ENCODE measurements at regions not wholly inside any gene's neighbourhood (a gene's known extent, or its start where the extent isn't known, plus 50 kb on each side); places are given as distances from the start of the nearest gene placed in this dataset.
"Not testable (repeated sequence)": the region's sequence is repeated elsewhere in the genome, so short reads cannot be mapped to it uniquely, and the experiment has no call there.

DNA sequence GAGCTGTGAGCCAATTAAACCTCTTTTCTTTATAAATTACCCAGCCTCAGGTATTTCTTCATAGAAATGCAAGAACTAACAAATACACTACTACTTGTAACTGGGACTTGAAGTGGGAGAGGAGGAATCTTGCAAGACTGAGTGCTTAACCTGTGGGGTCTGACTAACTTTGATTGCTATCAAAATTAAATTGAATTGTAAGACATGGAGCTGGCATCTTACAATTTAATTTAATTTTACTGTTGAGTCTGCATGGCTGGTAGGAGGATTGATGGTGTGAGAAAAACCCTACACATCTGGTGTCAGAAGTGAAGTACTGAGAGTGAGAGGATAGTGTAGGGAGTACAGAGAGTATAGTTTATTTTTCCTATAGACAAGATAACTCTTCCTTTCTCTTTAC, 1259.9 kb downstream of the CDH12 start:
- TF ChIP-seq, protein P1, sequence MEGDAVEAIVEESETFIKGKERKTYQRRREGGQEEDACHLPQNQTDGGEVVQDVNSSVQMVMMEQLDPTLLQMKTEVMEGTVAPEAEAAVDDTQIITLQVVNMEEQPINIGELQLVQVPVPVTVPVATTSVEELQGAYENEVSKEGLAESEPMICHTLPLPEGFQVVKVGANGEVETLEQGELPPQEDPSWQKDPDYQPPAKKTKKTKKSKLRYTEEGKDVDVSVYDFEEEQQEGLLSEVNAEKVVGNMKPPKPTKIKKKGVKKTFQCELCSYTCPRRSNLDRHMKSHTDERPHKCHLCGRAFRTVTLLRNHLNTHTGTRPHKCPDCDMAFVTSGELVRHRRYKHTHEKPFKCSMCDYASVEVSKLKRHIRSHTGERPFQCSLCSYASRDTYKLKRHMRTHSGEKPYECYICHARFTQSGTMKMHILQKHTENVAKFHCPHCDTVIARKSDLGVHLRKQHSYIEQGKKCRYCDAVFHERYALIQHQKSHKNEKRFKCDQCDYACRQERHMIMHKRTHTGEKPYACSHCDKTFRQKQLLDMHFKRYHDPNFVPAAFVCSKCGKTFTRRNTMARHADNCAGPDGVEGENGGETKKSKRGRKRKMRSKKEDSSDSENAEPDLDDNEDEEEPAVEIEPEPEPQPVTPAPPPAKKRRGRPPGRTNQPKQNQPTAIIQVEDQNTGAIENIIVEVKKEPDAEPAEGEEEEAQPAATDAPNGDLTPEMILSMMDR (conservative IDR thresholded peaks at IDR 0.05; ENCODE audit: control insufficient read depth, insufficient read depth, low read depth, low read length): no peak
- no peak overlapping the region for H3K4me3 ChIP-seq (ENCODE audit: control insufficient read depth, low read depth, low read length)
- no peak for DNase-seq (ENCODE audit: low read depth)

DNA sequence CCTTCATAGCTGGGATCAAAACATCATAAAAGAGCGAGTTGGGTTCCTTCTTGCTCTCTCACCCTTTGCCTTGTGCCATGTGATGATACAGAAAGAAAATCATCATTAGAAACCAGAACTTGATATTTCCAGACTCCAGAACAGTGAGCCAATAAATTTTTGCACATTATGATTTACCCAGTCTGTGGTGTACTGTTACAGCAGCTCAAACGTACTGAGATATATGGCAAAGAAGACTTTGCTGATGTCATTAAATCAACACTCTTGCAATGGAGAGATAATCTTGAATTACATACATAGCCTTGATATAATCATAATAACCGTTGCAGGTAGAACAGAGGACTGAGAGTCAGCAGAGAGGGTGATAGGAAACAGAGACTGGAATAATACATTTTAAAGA, 1271.6 kb downstream of the CDH12 start:
- H3K4me3 ChIP-seq (ENCODE audit: control insufficient read depth, low read depth, low read length): no peak overlapping the region
- TF ChIP-seq, protein P1 (conservative IDR thresholded peaks at IDR 0.05; ENCODE audit: control insufficient read depth, insufficient read depth, low read depth, low read length): no peak
- DNase-seq (ENCODE audit: low read depth): no peak

DNA sequence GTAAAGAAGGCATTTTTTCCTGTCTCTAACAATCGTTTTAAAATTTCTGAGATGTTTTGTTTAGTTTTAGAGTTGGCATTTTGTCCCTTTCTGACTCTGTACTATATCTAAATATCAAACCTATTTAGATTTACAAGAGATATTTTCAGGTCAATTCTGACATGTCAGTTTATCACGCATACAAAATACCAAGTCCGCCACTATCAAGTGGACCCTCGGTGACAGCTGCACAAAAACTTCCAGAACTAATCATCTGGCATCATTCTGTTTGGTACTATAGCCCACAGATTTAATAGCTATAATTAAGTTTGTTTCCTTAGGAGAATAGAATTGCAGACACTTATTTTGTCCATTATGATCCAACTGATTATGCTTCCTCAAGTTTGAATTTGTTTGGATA, 1278.2 kb downstream of the CDH12 start:
- DNase-seq (ENCODE audit: low read depth): no peak
- TF ChIP-seq, protein P1 (conservative IDR thresholded peaks at IDR 0.05; ENCODE audit: control insufficient read depth, insufficient read depth, low read depth, low read length): no peak
- H3K4me3 ChIP-seq (ENCODE audit: control insufficient read depth, low read depth, low read length): no peak overlapping the region

DNA sequence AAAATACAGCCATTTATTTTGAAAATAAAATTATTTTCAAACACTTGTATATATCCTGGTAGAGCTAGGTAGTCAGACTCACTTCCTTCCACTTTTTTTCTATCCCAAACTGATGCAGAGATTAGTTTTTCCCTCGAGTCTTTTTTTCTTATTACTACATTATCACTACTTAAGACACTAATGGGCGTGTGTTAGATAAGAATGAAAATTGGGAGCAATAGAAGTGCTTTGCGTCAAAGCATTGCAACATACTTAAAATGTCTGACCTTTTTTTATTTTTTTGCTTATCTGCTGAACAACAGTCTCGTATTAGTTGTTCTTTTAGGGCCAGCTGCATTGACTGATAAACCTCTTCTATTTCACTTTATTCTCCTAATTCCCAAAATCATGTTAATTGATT, 1278.7 kb downstream of the CDH12 start:
- DNase-seq (ENCODE audit: low read depth): peak; percentile 19
- TF ChIP-seq, protein P1 (conservative IDR thresholded peaks at IDR 0.05; ENCODE audit: control insufficient read depth, insufficient read depth, low read depth, low read length): no peak
- no peak overlapping the region for H3K4me3 ChIP-seq (ENCODE audit: control insufficient read depth, low read depth, low read length)

DNA sequence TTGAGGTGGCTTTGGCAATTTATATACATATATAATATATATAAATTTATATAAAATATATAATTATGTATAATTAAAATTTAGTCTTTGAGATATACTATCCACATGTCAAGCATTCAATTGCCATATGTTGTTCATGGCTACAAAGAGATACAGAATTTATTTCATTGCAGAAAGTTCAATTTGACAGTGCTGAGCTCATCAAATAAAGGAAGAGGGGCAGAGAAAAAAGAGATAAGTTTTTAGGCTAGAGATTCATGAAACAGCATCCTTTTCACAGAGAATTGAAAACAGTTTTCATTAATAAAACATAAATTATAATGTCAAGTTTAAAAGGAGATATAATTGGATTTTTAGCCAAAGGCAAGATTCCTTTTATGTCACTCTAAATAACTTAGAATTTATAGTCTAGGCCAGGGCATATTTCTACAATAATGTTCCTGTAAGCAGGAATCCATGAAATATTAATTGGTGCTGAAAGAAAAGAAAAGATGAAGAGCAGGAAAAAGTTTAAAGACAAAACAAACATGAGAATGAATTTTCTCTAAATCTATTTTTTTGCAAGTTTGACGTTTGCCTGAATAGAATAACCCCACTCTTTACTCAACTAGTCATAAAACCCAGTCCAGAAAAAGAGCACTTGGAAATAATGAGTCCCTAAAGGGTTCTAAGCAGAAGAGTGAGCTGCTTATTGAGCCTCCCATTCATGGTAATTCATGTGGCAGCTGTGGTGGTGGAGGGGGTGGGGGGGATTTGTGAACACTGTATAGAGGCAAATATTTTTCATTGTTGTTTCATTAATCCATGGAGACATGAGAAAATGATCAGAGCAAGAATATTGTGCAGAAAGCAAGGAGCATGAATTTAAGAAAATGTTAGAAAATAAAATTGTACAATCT, 1279.5 kb downstream of the CDH12 start:
- no peak overlapping the region for H3K4me3 ChIP-seq (ENCODE audit: control insufficient read depth, low read depth, low read length)
- TF ChIP-seq, protein P1 (conservative IDR thresholded peaks at IDR 0.05; ENCODE audit: control insufficient read depth, insufficient read depth, low read depth, low read length): no peak
- DNase-seq (ENCODE audit: low read depth): no peak

DNA sequence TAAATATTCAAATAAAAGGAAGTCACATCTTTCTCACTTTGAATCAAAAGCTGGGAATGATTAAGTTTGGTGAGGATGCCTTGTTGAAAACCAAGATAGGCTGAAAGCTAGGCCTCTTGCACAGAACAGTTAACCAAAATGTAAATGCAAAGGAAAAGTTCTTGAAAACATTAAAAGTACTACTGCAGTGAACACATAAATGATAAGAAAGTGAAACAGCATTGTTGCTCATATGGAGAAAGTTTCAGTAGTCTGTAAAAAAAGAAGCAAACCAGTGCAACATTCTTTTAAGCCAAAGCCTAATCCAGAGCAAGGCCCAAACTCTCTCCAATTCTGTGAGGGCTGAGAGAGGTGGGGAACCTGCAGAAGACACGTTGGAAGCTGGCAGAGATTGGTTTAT, 1281.9 kb downstream of the CDH12 start:
- DNase-seq (ENCODE audit: low read depth); H3K4me3 ChIP-seq (ENCODE audit: control insufficient read depth, low read depth, low read length): not testable (repeated sequence)

DNA sequence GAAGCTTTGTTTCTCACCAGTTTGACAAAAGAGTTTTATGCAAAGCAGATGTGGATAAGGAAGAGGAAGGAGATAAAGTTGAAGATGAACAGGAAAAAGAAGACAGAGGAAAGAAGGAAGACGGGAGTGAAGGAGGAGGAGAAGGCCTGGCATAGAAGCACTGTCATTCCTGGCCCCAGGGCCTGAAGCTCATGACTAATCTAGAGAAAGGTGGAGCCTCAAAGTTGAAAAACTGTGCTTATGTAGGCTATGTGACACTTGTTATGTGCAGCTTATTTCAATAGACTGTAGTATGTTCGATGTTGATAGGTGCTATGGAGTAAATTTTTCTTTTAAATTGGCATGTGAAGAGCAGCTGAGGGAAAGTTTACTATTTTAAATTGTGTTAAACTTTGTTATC, 1294.0 kb downstream of the CDH12 start:
- peak; percentile 3 for DNase-seq (ENCODE audit: low read depth)
- H3K4me3 ChIP-seq (ENCODE audit: control insufficient read depth, low read depth, low read length): not testable (repeated sequence)

DNA sequence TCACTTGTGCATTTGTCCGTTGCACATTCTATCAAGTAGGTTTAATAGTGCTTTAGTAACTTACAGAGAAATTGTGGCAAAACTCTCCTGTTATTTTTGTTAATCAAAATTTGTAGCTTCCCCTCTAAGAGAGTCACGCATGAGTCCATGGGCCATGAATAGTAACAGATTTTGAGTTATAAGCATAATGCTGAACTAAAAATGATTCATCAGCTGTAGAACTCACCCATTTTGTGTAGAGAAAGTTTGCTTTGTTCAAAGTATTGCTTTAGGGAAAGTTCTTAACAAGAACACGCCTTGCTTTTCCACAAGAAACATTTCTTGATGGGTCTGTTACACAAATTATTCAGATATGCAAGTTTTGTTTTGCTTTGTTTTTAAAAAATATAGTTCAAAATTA, 1300.9 kb downstream of the CDH12 start:
- not testable (repeated sequence) for DNase-seq (ENCODE audit: low read depth); H3K4me3 ChIP-seq (ENCODE audit: control insufficient read depth, low read depth, low read length)

DNA sequence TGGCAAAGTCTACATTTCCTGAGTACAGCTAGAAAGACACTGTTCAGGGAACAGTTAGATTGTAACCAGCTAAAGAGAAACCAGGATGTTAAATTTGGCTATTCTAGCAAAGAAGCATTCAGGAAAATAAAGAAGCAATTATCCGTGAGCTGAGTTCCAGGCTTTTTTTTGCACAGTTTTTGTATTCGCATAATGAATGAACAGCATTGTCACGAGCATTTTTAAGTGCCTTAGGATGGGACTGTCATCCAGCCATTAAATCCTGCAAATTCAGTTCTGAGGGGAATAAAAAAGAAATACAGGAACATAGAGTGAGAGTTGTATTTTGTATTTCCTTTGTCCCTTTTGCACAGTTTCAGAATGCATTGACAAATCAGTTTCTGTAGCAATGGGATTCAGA, 1302.2 kb downstream of the CDH12 start:
- not testable (repeated sequence) for H3K4me3 ChIP-seq (ENCODE audit: control insufficient read depth, low read depth, low read length); DNase-seq (ENCODE audit: low read depth)

DNA sequence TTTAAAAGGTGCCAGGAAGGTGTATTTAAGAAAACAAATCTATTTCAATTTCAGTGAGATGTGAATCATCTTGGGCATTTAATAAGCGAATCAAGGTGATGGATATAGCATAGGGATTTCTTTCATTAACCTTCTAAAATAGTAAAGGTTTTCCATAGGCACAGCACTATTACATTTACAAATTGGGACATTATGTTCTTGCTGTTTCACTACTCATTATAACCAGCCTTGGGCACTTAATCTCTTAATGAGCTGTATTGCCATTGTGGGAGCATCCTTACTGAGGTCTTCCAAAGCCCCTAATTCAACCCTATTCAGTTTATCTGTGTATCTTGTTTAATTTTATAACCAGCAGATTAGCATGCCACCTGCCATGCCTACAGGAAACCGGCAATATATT, 1305.5 kb downstream of the CDH12 start:
- not testable (repeated sequence) for DNase-seq (ENCODE audit: low read depth); H3K4me3 ChIP-seq (ENCODE audit: control insufficient read depth, low read depth, low read length)

DNA sequence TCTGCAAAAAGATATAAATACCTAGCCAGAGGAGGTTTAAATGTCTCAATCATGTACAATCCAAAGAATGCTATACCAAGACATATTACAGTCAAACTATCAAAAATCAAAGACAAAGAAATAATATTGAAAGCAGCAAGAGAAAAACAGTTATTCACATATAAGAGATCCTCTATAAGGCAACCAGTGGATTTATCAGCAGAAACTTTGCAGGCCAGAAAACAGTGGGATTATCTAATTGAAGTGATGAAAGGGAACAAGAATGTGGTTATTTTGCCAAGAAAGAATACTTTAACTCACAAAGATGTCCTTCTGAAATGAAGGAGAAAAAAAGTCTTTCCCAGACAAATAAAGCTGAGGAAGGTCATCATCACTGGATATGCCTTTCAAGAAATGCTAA, 1318.0 kb downstream of the CDH12 start:
- H3K4me3 ChIP-seq (ENCODE audit: control insufficient read depth, low read depth, low read length): not testable (repeated sequence)
- DNase-seq (ENCODE audit: low read depth): peak; percentile 15

DNA sequence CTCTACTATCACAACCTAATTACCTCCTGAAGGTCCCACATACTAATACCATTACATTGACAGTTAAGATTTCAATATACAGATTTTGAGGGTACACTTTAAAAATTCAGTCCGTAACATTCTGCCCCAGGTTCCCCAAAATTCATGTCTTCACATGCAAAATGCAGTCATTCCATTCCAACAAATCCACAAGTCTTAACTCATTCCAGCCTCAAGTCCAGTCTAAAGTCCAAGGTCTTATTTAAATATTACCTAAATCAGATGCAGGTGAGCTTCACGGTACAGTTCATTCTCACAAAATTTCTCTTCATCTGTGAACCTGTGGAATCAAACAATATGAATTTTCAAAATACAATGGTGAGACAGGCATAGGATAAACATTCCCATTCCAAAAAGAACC, 1332.0 kb downstream of the CDH12 start:
- DNase-seq (ENCODE audit: low read depth); H3K4me3 ChIP-seq (ENCODE audit: control insufficient read depth, low read depth, low read length): not testable (repeated sequence)

DNA sequence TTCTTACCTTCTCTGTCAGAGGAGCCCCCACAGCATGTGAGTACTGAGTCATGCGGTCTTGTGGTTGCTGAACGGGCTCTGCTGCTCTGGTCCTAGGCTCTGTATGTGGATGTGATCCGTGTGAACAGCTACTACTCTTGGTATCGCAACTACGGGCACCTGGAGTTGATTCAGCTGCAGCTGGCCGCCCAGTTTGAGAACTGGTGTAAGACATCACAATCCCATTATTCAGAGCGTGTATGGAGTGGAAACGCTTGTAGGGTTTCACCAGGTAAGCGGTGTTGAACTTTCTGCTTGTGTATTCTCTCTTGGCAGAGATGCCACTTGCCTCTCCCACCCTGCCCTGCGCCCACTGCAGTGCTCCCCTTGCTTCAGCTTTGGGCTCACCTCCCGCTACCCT, 1356.2 kb downstream of the CDH12 start:
- not testable (repeated sequence) for H3K4me3 ChIP-seq (ENCODE audit: control insufficient read depth, low read depth, low read length); DNase-seq (ENCODE audit: low read depth)
